Spleen (tissue), 7 donors: ENCODE measurements at regions not wholly inside any gene's neighbourhood (a gene's known extent, or its start where the extent isn't known, plus 50 kb on each side); places are given as distances from the start of the nearest gene placed in this dataset.

Source experiments
- CTCF ChIP-seq, 11 experiments: fragments of 200-600 bp in 7 of 11; fragments of 450-650 bp in 4 of 11; sonication (generic) in 4 of 11; IDR thresholded peaks in 8 of 11; conservative IDR thresholded peaks in 3 of 11; 1 replicate in 7 of 11; 2 replicates in 4 of 11; pipeline versions ENCODE4 v1.4.0 to v1.8.0; 2016 to 2021; ENCODE audit warnings: antibody characterized with exemption in 11 of 11, inconsistent platforms in 4 of 11, mild to moderate bottlenecking in 1 of 11
- POLR2A ChIP-seq, 3 donors: fragments of 450-650 bp; IDR thresholded peaks; one replicate each; pipeline ENCODE4 v1.5.1; 2017; ENCODE audit warnings: antibody characterized with exemption in 3 of 3, mild to moderate bottlenecking in 1 of 3
- donor health status: DM: no; HTN: no; CAD: no; lungs with moderate emphysema.
- donor health status: DM: no; HTN: no; CAD: no.
- donor health status: DM: no; HTN: no; CAD: no.

- TF ChIP-seq CTCF (IDR thresholded peaks at IDR 0.05 in 8 of 11, conservative IDR thresholded peaks at IDR 0.05 in 3 of 11): no peak
- no peak for TF ChIP-seq POLR2A (IDR thresholded peaks at IDR 0.05)
Observed at GRCh38 chr4:159859656-159860148, 756.8 kb downstream of the RAPGEF2 start.
